Stimulated activated effector memory CD8-positive, alpha-beta T cell treated with anti-CD3 and anti-CD28 coated beads, Interleukin-12 subunit alpha, Interleukin-12 subunit beta, amount 100 ng/mL, for 72 hours (primary cell): ENCODE measurements at regions not wholly inside any gene's neighbourhood (a gene's known extent, or its start where the extent isn't known, plus 50 kb on each side); places are given as distances from the start of the nearest gene placed in this dataset.
A peak's percentile ranks its signal among the peaks of the same experiment; 100 is the strongest.

Experiments used
- ATAC-seq: fragments of 150-1000 bp; cut with Tn5 transposase; 2 replicates; pipeline ENCODE4 v1.10.0; 2021
- DNase-seq, 2 donors: peaks; one replicate each; pipeline ENCODE4 v3.0.0; 2021 to 2022; ENCODE audit warnings: low spot score in 2 of 2
- H3K27ac Mint-ChIP-seq: one replicate; pipeline ENCODE4 v1.8.0; 2022; ENCODE audit warnings: mild to moderate bottlenecking, mixed read lengths
- H3K36me3 Mint-ChIP-seq: one replicate; pipeline ENCODE4 v1.8.0; 2022; ENCODE audit warnings: mild to moderate bottlenecking, mixed read lengths
- H3K4me1 Mint-ChIP-seq: one replicate; pipeline ENCODE4 v1.8.0; 2022; ENCODE audit warnings: mixed read lengths
- H3K4me3 Mint-ChIP-seq: one replicate; pipeline ENCODE4 v1.8.0; 2022; ENCODE audit warnings: mild to moderate bottlenecking, mixed read lengths
- H3K9me3 Mint-ChIP-seq: one replicate; pipeline ENCODE4 v1.8.0; 2022; ENCODE audit warnings: mixed read lengths

DNA sequence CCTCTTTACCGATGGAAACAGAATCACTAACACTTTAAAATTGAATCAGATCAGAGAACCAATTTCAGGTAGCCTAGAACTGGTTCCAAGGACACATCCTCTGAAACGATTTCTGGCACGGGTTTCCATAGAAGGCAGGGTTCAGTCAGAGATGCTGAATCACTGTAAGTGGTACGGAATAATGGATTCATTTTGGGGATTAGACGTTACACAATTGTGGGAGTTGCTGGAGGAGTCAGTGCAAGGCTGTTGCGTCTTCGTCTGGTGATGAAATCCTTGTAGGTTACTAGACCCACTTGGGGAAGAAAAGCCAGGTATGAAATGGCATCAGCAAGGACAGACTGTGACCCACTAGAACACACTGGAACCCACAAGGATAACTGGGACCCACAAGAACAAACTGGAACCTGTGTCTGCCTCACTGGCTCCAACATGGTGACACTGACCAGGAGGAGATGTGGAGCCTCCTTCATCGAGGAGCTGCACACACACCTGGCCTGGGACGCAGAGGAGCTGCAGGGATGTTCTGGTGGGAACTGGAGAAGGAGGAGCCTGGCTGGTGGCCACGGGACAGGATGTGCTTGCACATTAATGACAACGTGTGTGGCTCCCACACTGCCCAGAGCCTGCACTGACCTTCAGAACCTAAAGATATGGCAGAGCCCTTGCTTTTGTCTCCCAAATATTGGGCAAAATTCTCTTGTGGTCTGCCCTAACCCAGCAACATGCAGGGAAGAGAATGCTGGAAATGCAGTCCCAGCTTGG, 105.1 kb downstream of the TRAPPC11 start:
- Mint-ChIP-seq H3K9me3 (no peaks in the 10 kb centered on the region), H3K27ac (no peak overlapping the region), H3K4me3 (no peak overlapping the region), H3K36me3 (no peaks in the 10 kb centered on the region), H3K4me1 (no peaks in the 10 kb centered on the region)
- no peak for ATAC-seq
- DNase-seq, result no peak

DNA sequence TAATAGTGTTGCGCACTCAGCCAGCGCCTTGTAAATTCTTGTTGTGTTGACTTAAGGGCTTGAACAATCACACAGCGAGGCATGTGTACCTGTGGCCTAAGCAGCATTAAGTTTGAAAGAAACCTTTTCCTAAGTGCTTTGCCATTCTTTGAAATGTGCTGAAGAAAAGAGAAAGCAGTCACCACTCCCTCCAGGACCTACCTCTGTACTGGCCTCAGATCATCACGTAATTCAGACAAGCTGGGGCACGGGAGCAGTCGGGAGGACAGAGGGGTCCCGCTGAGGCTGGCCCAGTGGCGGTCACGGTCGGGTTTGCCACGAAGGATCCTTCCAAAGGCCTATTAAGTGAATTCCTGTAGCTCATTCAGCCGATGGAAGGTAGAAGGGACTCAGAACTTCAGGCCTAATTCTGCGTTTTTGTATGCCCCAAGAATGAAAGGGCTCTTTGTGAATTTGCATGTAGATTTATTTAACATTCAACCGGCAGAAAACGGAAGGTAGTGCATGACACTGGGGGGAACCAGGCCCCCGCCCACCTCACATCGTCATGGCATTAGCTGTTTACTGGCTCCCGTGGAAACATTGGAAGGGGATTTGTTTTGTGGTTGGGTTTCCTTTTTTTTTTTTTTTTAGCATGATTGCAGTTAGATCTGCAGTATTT, 106.3 kb downstream of the TRAPPC11 start:
- Mint-ChIP-seq H3K9me3 (no peaks in the 10 kb centered on the region), H3K27ac (no peak overlapping the region), H3K4me3 (no peak overlapping the region), H3K36me3 (no peaks in the 10 kb centered on the region), H3K4me1 (no peaks in the 10 kb centered on the region)
- DNase-seq (no peak), ATAC-seq (no peak)

DNA sequence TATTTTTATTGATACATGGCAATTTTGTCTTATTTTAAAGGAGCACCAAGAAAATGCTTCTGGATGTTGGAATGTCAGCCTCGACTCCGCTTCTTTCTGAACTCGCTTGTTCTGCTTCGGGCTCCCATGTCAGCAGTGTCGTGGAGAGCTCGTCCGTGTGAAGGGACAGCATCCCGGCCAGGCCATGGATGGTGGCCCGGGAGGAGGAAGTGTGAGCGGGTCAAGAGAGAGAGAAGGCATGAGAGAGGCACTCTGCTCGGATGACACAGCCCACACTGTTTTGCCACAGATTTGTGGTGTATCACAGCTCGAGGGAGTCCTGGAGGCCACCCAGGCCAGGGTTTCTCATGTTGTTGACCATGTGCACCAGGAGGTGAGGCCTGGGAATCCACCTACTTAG, 107.0 kb downstream of the TRAPPC11 start:
- H3K27ac Mint-ChIP-seq, result no peak overlapping the region
- H3K4me1 Mint-ChIP-seq, result no peaks in the 10 kb centered on the region
- no peaks in the 10 kb centered on the region for H3K9me3 Mint-ChIP-seq
- no peaks in the 10 kb centered on the region for H3K36me3 Mint-ChIP-seq
- ATAC-seq, result no peak
- no peak for DNase-seq
- no peak overlapping the region for H3K4me3 Mint-ChIP-seq

DNA sequence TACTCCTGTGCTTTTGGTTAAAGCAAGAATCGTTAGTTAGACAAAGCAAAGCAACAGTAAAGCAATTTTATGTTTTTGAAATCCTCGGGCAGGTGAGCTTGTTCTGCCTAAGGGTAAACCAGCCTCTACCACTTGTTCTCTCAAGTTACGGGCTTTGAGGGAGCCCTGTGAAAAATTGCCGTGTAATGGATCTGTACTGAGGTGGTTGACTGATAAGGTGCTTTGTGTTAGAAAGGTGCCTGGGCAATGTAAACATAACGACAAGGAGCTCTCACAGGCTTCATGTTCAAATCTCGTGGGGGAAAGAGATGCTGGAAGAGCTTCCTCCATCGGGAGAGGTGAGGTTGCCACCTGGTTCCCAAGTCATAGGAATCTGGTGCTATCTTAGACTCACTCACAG, 111.8 kb downstream of the TRAPPC11 start:
- Mint-ChIP-seq H3K27ac (no peak overlapping the region), H3K9me3 (no peaks in the 10 kb centered on the region), H3K4me3 (no peak overlapping the region), H3K4me1 (no peaks in the 10 kb centered on the region), H3K36me3 (no peaks in the 10 kb centered on the region)
- DNase-seq (no peak), ATAC-seq (no peak)

DNA sequence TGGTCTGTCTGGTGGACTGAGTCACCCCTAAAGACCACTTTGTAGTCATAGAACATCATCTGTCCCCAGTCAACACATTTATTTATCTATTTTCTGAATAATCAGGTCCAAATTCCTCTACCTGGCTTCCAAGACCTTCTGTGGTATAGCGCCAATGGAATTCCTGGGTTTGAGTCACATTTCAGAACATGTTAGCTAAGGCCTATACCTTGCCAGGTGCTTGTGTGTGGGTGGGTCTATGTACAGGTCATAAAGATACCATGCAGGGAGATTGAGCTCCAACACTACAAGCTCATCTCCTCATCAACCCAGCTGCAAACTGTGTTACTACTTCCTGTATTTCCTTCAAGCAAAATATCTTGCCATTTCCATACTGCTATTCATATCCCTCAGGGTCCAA, 113.3 kb downstream of the TRAPPC11 start:
- DNase-seq, result no peak
- H3K36me3 Mint-ChIP-seq, result no peaks in the 10 kb centered on the region
- no peaks in the 10 kb centered on the region for H3K9me3 Mint-ChIP-seq
- no peaks in the 10 kb centered on the region for H3K4me1 Mint-ChIP-seq
- ATAC-seq, result no peak
- no peak overlapping the region for H3K4me3 Mint-ChIP-seq
- no peak overlapping the region for H3K27ac Mint-ChIP-seq

DNA sequence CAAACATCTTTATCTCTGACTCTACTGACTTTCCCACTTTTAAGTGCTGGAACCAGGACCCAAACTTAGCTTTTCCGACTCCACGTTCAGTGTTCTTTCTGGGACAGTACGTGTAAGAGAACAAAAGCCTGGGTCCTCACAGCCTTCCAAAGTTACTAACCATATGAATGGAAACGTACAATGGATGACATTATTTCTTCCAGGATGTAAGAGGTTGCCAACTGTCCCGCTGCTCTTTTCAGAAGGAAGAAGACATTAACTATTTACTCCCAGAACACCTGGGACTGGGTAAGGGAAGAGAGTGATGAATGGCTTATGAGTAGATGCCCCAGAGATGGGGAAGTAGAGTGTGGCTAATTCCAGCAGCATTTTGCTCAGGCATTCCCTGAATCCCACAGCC, 114.7 kb downstream of the TRAPPC11 start:
- no peak for ATAC-seq
- Mint-ChIP-seq H3K4me3 (no peak overlapping the region), H3K9me3 (no peaks in the 10 kb centered on the region), H3K27ac (no peak overlapping the region), H3K4me1 (no peaks in the 10 kb centered on the region), H3K36me3 (no peaks in the 10 kb centered on the region)
- no peak for DNase-seq

DNA sequence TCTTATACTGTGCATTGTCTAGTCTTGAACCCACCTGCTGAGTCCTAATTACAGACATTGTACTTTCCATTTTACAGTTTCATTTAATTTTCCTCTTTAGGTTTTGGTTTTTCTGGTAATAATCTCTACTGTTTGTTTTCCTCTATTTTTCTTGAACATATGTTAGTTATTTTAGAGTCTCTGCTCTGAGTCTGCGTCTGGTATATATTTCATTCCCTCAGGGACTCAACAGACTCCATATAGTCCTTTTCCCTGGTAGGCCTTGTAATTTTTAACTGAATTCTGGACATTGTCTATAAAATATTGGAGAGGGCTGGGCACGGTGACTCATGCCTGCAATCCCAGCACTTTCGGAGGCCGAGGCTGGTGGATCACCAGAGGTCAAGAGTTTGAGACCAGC, 121.8 kb upstream of the STOX2 start:
- ATAC-seq (no peak), DNase-seq (no peak)
- no peak overlapping the region for H3K27ac Mint-ChIP-seq
- no peak overlapping the region for H3K4me3 Mint-ChIP-seq
- no peaks in the 10 kb centered on the region for H3K36me3 Mint-ChIP-seq
- H3K4me1 Mint-ChIP-seq, result no peaks in the 10 kb centered on the region
- H3K9me3 Mint-ChIP-seq, result no peaks in the 10 kb centered on the region

DNA sequence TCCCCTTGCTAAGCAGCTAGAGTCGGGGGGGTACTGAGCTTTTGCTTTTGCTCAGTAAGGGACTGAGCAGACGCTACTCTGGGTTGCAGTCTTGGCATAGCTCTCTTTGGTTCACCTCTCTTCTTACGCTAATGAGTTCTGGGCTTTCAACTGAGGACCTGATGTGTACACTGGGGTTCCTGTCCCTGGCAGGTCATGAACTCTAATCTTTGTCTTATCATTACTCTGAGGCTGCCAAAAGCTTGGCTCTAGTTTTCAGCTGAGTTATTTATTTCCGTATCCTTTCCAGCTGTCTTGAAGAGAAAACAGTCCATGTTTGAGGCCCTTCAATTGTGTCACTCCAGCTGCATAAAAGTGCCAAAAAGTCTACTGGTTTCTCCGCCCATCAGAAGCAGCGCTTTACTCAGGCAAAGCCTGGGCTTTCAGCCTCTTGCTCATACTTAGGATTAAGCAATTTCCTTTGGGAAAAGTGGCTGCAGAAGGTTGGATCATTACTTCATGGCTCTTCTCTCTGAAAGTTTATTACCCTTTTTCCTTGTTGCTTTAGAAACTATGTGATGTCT, 121.0 kb upstream of the STOX2 start:
- H3K4me1 Mint-ChIP-seq, result no peaks in the 10 kb centered on the region
- no peak for DNase-seq

DNA sequence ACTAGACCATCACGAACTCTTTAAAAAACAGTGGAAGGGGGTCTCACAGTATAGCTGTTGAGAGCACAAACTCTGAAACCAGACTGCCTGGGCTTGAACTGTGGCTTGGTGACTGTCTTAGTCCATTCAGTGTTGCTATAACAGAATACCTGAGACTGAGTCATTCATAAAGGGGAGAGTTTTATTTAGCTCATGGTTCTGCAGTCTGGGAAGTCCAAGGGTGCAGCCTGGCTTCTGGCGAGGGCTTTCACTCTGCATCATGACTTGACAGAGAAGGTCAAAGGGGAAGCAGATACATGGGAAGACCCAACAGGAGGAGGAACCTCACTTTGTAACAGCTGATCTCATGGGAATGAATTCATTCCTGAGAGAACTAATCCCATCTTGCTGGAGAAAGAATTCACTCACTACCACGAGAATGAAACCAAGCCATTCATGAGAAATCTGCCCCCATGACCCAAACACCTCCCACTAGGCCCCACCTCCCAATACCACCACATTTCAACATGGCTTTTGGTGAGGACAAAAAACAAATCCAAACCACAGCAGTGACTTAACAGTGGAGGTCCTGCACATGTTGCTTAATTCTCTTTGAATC, 116.7 kb upstream of the STOX2 start:
- DNase-seq (no peak), ATAC-seq (no peak)
- Mint-ChIP-seq H3K27ac (no peak overlapping the region), H3K36me3 (no peaks in the 10 kb centered on the region), H3K4me1 (no peaks in the 10 kb centered on the region), H3K9me3 (no peaks in the 10 kb centered on the region), H3K4me3 (no peak overlapping the region)

More for the DNA sequence above, 121.0 kb upstream of the STOX2 start:
- Mint-ChIP-seq H3K36me3 (no peaks in the 10 kb centered on the region), H3K4me3 (no peak overlapping the region), H3K9me3 (no peaks in the 10 kb centered on the region), H3K27ac (no peak overlapping the region)
- no peak for ATAC-seq

DNA sequence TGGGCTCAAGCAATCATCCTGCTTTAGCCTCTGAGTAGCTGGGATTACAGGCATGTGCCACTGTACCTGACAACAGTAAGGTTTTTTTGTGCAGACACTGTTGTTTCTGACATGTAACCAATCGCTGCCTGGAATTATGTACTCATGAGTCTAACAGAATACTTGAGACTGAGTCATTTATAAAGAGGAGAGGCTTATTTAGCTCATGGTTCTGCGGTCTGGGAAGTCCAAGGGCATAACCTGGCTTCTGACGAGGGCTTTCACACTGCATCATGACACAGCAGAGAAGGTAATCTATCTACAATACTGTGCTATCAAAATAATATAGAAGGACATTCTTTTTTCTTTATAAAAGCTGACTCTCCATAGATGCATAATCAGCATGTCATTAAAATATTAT, 115.5 kb upstream of the STOX2 start:
- H3K36me3 Mint-ChIP-seq, result no peaks in the 10 kb centered on the region
- no peak overlapping the region for H3K27ac Mint-ChIP-seq
- DNase-seq (no peak), ATAC-seq (peak; percentile 68)
- no peaks in the 10 kb centered on the region for H3K4me1 Mint-ChIP-seq
- H3K9me3 Mint-ChIP-seq, result no peaks in the 10 kb centered on the region
- no peak overlapping the region for H3K4me3 Mint-ChIP-seq

DNA sequence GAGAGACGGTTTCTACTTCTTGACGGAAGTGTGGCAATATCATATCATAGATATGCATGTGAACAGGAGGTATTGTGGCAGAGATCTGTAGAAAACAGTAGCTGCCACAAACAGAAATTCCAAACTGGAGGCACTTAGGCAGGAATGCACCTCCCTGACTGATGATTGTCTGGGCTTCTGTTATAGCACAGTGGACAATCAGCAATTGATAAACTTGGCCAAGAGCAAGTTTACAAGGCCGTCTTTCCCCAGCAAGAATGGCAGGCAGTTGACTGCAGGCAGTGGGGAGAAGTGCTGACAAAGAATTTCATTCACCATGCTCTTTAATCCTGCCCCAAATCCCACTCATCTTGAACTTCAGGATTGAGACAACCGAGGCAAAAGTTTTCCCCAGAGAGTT, 114.4 kb upstream of the STOX2 start:
- H3K9me3 Mint-ChIP-seq, result no peaks in the 10 kb centered on the region
- no peak for ATAC-seq
- H3K4me1 Mint-ChIP-seq, result no peaks in the 10 kb centered on the region
- no peak overlapping the region for H3K4me3 Mint-ChIP-seq
- H3K36me3 Mint-ChIP-seq, result no peaks in the 10 kb centered on the region
- H3K27ac Mint-ChIP-seq, result no peak overlapping the region
- DNase-seq, result no peak

DNA sequence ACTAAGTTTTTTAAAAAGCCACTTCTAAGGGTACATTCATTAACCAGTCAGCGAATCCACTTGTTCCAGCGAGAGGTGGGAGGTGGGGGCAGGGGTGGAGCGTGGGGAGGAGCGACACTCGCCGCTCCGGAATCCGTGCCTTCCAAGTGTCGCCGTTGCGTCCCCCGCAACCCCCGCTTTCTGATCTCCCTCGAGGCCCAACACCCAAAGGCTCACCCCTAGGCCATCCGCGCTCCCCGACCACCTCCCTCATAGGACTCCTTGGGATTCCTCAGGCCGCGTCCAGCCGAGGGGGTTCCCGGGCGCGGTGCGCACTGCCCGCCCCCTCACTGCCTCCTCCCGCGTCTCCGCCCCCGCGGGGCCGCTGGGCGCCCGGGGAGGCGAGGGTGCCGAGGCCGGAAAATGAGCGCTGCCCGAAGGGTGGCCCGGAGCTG, 108.1 kb upstream of the STOX2 start:
- H3K27ac Mint-ChIP-seq, result no peak overlapping the region
- no peak for ATAC-seq

DNA sequence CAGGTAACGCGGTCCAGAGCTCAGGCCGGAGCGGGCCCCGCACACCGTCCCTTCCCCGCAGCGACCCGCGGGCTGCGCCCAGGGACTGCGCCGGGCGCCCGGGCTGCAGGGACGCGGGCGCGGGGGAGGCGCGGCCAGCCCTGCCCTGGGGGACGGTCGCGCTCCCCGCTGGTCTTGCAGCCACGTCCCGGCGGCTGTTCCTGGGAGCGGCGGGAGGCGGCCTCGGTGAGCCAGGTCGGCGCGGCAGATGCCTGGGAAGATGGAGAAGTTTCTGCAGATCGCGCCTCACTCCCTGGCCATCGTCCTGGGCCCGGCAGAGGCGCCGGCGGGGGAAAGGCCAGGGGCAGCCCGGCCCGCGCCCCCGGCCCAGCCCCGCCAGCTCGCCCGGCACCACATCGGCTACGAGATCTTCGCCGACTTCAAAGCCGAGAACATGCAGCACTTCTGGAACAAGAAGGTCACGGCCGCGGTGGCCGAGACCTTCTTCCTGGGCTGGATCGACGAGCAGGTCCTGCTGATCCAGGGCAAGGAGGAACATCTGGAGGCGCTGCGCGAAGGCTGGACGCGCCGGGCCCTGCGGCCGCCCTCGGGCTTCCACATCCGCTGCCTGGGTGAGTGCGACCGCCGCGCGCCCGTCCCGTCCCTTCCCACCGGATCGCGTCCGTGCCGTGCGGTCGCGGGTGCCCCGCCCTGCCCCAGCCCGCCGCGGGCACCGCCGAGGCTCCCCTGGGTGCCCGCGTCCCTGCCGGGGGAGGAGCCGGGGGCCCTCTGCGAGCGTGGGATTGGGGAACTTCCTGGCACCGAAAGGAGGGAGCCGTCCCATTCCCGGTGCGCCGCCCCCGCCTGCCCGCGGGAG, 107.4 kb upstream of the STOX2 start:
- Mint-ChIP-seq H3K4me1 (no peaks in the 10 kb centered on the region), H3K9me3 (no peaks in the 10 kb centered on the region), H3K4me3 (peak overlapping the region; percentile 14), H3K36me3 (no peaks in the 10 kb centered on the region), H3K27ac (no peak overlapping the region)
- ATAC-seq (peak; percentile 57), DNase-seq (no peak)

More for the DNA sequence above, 108.1 kb upstream of the STOX2 start:
- no peaks in the 10 kb centered on the region for H3K4me1 Mint-ChIP-seq
- no peak for DNase-seq
- no peaks in the 10 kb centered on the region for H3K36me3 Mint-ChIP-seq
- peak overlapping the region; percentile 14 for H3K4me3 Mint-ChIP-seq
- H3K9me3 Mint-ChIP-seq, result no peaks in the 10 kb centered on the region

DNA sequence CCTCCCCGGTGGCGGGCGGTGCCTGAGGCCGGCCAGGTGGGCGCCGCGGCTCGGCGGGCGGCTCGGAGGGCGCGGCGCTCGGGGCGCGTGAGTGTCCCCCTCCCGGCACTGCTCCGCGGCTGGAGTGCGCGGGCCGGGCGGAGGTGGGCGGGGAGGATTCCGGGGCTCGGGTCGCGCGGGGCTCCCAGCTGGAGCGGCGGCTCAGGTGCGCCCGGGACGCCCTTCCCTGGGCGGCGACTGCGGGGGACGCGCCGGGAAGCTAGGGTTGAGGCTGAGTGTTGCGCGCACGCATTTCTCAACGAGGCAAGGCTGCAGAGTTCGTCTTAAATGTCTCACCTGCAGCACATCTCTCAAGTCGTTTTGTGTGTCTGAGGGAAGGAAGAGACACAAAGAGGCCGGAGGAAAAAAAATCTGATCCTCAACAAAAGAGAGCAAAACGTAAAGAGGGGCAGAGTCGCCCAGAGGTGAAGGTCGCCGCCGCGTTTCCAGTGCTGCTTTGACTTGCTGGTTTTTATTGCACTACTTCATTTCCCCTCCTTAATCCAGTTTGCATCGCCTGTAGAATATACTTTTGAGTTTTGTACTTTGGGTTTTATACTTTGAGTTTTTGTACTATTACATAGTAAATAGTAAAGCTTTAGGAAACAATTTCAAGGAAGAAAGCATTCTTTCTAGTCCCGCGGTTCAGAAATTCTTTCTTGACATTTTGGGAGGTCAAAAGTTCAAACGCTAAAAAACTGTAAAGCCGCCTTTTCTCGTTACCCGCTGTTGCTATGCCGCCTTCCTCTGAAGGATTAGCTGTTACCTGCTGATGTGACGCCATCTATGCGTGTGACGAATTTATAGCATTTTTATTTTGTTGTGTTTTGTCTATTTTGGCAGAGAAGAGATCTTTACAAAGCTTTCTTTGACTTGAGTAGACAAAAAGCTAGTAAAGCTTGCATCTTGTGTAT, 106.5 kb upstream of the STOX2 start:
- H3K4me1 Mint-ChIP-seq, result no peaks in the 10 kb centered on the region
- no peaks in the 10 kb centered on the region for H3K36me3 Mint-ChIP-seq
- ATAC-seq (no peak), DNase-seq (no peak)
- peak overlapping the region; percentile 14 for H3K4me3 Mint-ChIP-seq
- no peaks in the 10 kb centered on the region for H3K9me3 Mint-ChIP-seq
- H3K27ac Mint-ChIP-seq, result no peak overlapping the region
